Stimulated activated naive CD4-positive, alpha-beta T cell (primary cell): ENCODE measurements at regions not wholly inside any gene's neighbourhood (a gene's known extent, or its start where the extent isn't known, plus 50 kb on each side); places are given as distances from the start of the nearest gene placed in this dataset.

Experiments
- DNase-seq, 6 experiments: peaks; one replicate each; lab custom pipeline; 2025; lab: John Stamatoyannopoulos, UW

DNA sequence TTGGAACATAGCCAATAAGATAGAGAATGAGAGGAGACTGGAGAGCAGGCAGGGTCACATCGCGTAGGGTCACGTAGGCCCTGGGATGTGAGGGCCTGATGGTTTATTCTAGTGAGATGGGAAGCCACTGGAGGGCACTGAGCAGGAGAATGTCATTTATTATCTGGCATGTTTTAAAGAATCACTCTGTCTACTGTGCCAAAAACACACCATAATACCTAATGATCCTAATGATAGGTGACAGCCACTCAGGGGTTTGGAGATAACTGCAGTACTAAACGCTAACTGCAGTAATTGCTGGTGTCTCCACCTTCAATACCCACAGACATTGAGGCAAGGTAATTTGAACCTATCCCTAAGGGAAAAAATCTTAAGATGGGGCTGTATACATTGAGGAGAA is 185.4 kb downstream of the TTLL7 start:
- no peak for DNase-seq

DNA sequence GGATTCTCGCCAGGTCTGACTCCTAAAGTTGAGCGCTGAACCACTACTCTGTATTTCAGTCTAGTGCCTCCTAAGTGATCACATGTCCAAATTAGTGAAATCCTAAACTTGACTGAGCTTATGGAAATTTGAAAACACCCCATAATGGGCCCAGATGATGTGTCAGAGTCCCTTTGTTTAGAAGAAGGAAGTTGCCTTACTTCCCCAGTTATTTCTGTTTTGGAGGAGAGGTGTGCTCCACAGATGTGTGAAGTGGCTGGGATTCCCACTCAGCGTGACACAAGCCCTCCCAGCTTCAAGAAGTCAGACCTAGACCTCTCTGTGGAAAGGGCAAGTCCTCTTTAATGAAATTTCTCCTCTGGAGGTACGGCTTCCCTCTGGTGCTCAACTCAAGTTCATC is 188.8 kb downstream of the TTLL7 start:
- no peak for DNase-seq

DNA sequence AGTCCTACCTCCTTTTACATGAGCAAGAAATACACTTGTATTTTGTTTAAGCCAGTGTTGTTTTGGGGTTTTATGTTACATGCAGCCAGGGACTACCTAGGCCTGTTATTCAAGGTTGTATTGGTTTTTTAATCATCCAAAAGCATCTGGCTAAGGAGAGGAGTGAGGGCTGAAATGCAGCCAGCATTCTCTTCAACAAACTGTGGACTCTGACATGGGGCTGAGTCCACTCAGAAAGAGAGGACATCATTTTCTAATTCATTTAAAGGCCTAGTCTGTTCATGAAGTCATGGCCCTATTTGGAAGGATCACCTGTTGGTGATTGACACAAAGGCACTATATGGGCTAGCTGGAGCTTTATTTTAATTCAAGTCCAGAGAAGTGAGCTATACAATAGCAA is 190.4 kb downstream of the TTLL7 start:
- no peak for DNase-seq

DNA sequence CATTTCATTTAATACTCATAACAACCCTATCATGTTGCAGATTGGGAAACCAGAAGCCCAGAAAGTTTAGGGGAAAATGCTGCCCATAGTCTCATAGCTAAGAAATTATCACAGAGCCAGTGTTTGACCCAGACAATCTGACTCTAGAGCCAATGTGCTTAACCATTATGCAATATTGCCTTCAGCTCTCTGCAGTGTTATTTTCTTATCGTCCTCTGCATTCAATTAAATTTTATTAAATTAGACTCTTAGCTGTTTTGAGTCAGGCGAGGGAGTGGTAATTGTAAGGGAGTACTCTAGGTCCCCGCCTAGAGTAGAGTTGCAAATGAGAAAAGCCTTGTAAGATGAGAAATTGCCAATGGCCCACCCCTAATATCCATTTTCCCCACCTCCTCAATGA is 191.1 kb downstream of the TTLL7 start:
- DNase-seq, result no peak

DNA sequence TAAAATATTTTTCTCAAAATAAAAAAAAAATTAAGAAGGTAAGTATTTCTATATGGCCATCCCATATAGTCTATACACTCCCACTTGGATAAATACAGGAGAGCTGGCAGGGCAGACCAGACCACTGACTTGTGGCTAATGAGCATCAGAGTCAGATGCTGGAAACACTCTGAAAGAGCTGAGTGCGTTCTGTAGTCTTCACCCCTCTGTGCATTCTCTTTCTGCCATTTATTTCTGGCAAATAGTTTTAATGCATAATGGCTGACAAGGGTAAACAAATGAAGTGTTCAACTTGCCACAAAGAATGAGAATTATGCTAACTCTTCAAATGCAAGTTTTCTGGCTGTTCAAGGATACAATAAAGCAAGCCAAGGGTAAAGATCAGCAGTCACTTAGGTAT is 191.7 kb downstream of the TTLL7 start:
- no peak for DNase-seq

DNA sequence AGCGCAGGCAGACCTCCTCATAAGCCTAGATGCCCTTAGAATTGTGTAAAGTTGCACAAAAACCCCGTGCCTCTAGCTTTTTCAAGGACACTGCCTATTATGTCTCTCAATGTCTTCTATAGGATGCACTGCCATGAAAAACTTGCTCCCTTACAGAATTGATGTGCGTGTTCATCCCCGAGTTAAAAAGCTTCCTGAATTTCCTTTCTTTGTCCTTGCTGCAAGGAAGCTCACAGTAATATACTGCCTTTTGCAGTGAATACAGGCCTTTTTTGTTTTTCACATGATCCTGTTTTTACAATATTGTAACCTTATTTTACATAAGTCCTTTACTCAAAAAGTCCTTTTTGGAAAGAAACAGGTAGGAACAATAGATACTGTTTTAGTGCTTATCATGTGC is 193.0 kb downstream of the TTLL7 start:
- DNase-seq, result no peak

DNA sequence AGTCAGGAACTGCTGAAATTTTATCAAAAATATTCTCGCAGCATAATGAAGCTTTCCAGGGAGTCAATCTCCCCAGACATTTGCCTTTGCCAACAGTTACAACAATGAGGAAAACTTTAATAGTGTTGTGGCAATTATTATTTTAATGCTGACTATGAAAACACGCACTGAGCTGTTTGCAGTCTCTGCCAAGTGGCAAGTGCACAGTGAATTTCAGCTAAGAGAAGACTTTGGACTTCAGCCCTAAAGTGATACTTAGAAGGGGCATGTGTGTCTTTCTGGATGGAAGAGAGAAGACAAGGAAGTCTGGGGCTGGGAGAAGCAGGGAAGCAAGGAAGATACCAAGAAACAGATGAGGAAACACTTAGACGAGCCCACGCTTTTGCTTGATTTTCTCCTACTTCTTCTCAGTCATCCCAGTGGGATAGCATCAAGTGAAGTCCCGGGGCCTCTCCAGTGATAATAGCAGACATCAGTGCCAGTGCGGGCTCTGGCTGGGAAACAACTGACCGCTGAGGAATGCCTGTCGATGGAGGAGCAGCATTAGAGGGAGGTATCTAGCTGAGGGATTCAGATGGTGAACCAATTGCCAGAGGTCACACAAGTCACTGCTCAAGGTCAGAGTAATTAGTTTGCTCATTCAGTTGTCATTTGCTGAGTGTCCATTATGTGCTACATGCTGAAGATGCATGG is 196.3 kb downstream of the TTLL7 start:
- no peak for DNase-seq

DNA sequence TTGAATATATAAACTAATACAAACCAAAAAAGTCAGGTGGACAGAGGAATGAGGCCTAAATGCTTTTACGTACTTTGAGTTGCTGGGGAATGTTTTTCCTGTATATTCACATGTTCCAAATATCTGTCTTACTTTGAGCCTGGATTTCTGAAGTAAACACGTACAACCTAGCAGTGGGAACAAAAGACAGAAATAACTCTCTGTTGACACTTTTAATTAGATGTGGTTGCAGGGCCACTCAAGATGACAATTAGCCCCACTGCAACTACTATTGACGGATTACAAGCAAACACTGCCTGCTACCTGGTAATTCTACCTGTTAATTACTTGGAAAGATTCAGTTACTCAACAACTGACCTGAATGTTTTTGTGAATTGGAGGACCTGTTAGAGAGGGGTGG is 196.9 kb downstream of the TTLL7 start:
- DNase-seq, result no peak

DNA sequence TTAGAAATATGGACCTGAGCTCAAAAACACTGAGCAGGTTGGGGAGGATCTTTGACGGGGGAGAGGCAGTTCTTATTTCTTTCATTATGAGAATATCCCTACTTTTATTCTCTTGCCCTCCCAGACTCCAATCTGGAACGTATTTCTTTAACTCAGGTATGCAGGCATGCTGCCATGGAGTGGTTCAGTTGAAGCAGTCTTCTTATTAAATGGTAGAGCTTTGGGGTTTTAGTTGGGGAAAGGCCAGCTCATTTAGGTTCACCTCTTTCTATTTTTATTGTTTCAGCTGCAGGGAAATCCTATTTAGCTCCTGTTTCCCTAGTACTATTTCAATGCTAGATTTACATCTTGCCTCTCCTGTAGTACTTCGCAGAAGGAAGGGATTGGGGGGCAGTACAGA is 198.9 kb downstream of the TTLL7 start:
- DNase-seq, result no peak

DNA sequence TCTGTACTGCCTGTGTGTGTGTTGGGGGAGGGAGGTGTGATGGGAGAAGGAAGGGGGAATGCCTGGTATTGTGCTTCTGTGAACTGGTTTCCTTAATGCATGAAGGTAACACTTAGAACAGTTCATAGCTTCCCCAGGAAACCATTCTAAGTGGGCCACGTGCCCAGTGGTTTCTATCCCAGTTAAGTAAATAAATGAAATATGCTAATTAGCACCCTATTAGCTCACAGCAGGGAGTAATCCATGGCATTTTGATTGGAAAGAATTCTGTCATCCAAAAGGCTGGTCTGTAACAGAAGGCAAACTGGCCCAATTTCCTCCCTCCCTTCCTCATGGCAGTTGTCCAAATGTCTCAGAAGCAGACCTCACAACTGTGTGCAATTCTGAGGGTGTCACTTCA is 199.3 kb downstream of the TTLL7 start:
- no peak for DNase-seq

DNA sequence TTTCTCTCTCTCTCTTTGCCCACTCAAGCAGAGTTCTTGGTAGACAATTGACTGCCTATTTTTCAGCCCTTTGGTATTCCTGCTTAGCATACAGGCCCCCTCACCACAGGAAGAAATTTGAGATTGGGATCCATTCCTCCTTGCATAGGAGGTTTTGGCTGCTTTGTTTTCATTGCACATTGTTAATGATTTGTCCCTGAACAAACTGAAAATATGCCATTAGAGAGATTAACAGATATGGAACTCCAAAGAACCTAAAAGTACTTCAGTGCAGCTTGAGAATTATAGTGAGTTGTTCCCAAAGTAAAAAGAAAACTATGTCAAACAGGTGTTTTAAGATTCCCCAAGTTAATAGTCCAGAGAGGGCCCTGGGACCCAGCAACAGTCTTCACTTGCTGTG is 200.0 kb downstream of the TTLL7 start:
- no peak for DNase-seq

DNA sequence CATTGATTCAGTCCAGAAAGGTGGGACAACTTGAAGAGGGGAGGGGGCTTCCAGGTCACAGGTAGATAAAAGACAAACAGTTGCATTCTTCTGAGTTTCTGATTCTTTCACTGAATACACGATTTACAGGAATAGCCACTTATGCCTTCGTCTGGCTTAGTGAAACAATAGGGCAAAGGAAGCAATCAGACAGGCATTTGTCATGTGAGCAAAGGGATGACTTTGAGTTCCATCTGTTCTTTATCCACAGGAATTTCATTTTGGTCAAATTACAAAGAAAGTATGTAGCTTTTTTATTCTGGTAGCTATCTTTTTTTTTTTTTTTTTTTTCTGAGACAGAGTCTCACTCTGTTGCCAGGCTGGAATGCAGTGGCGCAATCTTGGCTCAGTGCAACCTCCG is 202.5 kb downstream of the TTLL7 start:
- DNase-seq, result no peak

DNA sequence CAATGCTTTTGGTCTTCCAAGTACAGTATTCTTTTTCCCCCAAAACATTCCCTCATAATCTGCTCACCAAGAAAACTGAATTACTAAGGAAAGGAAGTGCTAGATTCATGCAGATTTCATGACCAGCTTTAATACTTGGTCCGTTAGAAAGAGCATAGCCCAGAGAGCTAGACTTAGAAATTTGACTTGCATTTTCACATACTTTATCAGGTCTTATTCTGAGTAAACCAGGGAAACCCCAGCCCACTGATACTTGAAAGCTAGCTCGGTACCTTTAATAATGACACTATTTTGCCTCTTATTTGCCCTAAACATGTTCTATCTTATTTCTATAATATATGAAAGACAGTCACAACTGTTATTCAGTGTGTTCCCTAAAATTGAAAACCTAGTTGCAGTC is 204.5 kb downstream of the TTLL7 start:
- no peak for DNase-seq

DNA sequence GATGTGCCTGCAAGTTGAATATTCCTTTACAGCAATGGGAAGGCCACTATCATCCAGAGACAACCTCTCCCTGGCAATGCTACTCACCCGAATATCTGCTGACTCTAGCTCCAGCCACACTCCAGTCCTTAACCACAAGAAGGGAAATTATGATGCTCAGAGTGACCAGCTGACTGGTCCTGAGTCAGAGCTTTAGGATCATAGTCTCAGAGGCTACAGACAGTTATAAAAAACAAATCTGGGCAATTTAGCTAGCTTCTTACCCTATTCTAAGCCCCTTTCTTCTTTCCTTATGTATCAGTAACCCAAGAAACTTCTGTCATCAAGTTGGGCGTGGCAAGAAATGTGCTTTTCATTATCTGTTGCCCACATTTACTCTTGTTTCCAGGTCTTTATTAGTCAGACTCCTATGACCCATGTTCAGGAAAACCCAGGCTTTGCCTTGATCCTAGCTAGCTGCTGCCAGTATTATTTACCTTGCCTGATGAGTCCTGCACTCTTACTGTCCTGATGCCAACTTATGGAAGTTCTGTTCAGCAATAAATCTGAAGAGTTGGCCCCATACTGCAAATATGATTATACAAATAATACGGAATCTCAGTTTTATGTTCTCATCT is 207.0 kb downstream of the TTLL7 start:
- DNase-seq, result no peak

DNA sequence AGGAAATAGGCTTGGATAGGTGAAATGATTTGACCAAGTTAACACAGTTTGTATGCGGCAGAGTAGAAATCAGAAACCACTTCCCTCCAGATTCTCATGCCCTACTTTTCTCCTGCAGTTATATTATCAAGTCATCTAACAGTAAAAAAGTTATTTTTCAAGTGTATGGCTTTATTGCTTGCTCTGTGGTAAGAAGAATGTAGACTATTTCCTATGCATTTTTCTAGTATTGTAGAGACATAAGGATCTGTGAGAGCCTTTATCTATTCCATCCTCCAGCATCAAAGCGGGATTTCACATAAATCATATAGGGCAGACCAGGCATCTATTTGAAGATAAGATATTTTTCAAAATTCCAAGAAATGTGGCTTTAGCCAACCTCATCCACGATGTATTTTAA is 208.5 kb downstream of the TTLL7 start:
- no peak for DNase-seq

DNA sequence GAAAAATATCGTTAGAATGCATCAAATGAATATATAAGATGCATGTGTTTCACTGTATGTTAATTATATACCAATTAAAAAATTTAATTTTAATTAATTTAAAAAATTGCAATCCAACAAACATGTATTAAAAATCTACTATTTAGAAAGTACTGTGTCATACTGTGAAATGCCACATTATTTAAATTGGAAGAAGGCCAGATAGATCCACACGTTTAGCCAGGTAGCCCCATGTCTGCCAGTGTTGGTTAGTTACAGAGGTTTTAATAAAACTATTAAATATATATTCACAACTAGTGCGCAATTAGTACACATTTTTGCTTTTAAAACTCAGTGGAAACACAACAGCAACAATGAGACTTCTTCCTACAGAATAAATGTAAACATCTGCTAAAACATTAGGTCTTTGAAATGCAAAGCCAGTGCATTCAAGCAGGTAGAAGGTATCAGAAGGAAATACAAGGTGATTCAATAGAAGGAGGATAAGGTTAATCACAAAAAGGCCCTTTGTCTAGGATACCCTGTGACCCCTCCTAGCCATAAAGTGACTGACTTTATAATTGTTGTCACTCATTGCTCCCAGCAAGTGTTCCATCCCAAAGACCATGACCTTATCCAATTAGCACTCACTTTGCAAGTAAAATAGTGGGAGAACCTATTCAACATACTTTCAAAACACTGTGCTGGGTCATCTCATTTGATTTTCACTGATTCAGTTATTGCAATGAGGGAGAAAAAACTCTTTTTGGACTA is 211.5 kb downstream of the TTLL7 start:
- no peak for DNase-seq

DNA sequence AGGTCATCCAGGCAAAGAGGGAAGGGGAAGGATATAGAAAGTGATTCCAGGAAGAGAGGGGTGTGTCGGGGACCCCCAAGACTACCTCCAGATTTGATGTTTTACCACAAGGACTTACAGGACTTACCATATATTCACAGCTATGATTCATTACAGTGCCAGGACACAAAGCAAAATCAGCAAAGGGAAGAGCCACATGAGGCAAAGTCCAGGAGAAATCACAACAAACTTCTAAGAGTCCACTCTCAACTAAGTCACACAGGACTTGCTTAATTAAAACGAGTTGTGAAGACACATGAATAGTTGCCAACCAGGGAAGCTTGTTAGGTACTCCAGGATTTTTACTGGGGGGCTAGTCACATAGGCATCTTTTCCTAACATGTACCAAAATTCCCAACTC is 217.3 kb downstream of the TTLL7 start:
- no peak for DNase-seq

DNA sequence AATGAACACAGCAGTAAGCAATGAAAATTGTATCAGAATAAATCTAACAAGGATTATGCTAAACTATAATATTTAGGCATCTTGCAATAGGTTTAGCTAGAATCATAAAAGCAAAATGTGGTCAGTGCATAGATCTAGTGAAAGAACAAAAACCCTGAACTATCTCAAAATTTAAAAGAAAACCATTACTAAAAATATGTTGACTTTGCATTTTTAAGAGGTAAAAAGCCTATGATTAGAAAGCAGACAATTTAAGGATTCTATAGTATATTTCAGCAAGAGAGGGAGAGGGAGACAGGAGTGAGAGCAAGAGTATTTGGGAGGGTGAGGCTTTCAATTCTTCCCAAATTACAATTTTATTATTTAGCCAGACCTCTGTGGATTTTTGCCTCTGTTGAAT is 219.4 kb downstream of the TTLL7 start:
- DNase-seq, result no peak

DNA sequence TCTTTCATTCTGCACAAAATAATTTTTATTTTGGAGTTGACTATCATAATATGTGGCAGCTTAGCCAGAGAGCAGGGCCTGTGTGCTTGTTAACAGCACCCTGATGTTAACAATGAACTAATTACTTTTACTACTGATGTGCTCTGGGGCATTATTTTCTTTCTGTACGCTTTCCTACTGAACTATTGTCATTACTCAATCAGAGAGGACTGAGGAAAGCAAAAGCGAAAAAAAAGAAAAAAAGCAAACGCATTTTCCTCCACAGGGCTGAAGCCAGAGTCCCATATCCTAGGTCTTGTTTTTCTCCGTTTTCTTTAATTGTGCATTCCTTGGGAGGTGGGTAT is 221.2 kb downstream of the TTLL7 start:
- DNase-seq, result no peak

DNA sequence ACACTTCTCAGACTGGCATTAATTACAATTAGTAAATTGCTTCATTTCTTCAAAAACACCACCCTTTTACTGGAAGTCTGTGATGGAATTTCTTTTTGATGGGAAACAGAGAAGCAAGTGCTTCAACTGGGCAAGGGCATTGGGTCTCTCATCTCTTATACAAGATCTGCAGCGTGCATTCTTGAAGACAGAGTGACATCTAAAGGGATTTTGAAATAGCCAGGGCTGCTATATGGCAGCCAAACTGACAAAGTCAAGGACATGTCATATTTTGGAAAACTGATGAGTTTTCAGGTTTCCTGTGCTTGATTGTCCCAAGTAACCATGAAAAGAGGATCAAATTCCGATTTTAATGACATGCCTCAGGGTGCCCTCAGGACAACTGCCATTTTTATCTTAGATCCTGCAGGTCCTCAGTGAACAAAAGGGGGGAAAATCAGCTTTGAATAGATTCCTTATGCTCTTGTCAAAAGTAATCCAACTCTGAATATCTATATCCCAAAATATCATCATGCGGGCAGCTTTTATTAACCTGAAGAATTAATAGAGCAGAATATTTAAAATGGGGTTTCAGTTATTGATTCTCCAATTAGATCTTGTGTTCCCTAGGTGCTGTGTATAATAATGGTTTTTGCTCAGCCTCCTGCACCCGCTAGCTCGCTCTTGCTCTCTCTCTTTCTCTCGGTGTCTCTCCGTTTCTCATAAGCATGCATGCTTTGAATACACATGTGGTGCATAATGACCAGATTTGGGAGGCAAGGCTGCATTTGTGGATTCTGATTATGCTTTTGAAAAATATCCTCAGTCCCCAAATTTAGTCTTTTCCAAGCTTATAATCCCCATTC is 221.8 kb downstream of the TTLL7 start:
- no peak for DNase-seq

DNA sequence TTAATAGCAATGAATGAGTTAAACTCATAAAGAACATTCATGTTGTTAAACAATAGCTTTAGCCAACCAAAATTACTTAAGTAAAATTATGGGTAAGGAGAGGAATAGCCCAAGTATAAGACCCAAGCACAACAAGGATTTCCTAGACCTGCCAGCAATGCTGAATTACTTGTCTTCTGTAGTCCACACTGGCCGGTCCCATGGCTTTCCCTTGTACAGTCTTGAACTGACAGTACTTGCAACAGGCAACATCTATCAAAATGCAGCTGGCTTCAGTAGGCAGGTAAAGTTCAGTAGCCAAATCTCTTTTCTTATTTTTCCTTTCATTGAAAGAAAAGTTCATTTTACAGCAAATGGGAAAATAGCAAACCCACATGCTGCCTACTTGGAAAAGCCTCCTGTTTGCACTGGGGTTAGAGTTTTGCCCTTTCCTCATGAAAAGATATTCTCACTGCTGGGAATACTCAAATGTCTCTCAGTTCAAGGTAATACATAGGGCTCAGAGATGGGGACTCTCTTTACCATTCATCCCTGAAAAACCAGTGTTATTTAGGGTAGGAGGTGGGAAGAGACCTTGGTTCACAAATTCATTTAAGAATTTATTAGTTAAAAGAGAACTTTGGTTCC is 222.8 kb downstream of the TTLL7 start:
- DNase-seq, result no peak

DNA sequence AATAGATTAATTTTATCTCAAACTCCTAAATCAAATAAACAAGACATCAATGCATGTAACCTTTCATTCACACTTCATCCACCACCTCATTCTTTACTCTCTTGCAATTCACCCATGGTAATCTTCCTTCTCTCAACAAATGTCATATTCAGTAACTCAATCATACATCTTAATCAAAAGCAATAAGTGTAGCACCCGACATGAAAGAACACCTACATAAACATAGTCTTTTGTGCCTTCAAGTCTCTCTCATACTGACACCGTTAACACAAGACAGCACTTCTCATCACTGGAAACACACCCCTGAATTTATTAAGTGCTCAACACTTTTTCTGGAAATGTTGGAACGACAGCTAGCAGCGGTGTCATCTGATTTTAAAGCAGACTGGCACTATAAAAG is 225.9 kb downstream of the TTLL7 start:
- no peak for DNase-seq
